ENCODE measurements at regions not wholly inside any gene's neighbourhood (a gene's known extent, or its start where the extent isn't known, plus 50 kb on each side); places are given as distances from the start of the nearest gene placed in this dataset.

DNA sequence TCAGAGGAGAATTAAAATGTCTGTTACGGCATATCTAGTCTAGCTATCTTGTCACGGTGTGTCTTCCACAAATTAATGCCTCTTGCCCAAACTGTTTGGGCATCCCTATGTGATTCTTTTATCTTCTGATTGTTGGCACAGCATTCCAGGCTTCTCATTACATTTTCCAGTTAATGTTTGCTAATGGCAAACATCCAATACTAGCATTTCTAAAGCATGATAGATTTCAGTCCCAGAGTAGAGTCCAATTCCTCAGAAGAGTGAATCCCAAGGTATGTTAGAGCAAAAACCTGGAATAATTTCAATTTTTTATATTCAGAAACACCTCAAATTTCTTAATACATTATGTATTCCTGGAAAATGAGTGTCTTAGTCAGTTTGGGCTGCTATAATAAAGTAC is 684.5 kb upstream of the SLITRK1 start:
- TF ChIP-seq, protein P1, sequence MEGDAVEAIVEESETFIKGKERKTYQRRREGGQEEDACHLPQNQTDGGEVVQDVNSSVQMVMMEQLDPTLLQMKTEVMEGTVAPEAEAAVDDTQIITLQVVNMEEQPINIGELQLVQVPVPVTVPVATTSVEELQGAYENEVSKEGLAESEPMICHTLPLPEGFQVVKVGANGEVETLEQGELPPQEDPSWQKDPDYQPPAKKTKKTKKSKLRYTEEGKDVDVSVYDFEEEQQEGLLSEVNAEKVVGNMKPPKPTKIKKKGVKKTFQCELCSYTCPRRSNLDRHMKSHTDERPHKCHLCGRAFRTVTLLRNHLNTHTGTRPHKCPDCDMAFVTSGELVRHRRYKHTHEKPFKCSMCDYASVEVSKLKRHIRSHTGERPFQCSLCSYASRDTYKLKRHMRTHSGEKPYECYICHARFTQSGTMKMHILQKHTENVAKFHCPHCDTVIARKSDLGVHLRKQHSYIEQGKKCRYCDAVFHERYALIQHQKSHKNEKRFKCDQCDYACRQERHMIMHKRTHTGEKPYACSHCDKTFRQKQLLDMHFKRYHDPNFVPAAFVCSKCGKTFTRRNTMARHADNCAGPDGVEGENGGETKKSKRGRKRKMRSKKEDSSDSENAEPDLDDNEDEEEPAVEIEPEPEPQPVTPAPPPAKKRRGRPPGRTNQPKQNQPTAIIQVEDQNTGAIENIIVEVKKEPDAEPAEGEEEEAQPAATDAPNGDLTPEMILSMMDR (conservative IDR thresholded peaks at IDR 0.05; ENCODE audit: low read depth in 2 of 2), result no peak
- TF ChIP-seq POLR2AphosphoS5 (IDR thresholded peaks at IDR 0.05; ENCODE audit: low read depth) (no peak), EZH2 (IDR thresholded peaks at IDR 0.05; ENCODE audit: low read depth, unreplicated experiment) (no peak), EZH2phosphoT487 (IDR thresholded peaks at IDR 0.05; ENCODE audit: unreplicated experiment) (no peak), JUNB (IDR thresholded peaks at IDR 0.05; ENCODE audit: unreplicated experiment) (no peak), ZNF114 (CRISPR knock-in tag; IDR thresholded peaks at IDR 0.05) (no peak), CREB1 (CRISPR knock-in tag; IDR thresholded peaks at IDR 0.05; ENCODE audit: low read depth) (no peak), NANOG (IDR thresholded peaks at IDR 0.05; ENCODE audit: borderline replicate concordance) (no peak), STAT1 (IDR thresholded peaks at IDR 0.05; ENCODE audit: unreplicated experiment) (no peak)
- TF ChIP-seq, protein P2, sequence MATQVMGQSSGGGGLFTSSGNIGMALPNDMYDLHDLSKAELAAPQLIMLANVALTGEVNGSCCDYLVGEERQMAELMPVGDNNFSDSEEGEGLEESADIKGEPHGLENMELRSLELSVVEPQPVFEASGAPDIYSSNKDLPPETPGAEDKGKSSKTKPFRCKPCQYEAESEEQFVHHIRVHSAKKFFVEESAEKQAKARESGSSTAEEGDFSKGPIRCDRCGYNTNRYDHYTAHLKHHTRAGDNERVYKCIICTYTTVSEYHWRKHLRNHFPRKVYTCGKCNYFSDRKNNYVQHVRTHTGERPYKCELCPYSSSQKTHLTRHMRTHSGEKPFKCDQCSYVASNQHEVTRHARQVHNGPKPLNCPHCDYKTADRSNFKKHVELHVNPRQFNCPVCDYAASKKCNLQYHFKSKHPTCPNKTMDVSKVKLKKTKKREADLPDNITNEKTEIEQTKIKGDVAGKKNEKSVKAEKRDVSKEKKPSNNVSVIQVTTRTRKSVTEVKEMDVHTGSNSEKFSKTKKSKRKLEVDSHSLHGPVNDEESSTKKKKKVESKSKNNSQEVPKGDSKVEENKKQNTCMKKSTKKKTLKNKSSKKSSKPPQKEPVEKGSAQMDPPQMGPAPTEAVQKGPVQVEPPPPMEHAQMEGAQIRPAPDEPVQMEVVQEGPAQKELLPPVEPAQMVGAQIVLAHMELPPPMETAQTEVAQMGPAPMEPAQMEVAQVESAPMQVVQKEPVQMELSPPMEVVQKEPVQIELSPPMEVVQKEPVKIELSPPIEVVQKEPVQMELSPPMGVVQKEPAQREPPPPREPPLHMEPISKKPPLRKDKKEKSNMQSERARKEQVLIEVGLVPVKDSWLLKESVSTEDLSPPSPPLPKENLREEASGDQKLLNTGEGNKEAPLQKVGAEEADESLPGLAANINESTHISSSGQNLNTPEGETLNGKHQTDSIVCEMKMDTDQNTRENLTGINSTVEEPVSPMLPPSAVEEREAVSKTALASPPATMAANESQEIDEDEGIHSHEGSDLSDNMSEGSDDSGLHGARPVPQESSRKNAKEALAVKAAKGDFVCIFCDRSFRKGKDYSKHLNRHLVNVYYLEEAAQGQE (IDR thresholded peaks at IDR 0.05; ENCODE audit: unreplicated experiment), result no peak
- TF ChIP-seq, protein P3, sequence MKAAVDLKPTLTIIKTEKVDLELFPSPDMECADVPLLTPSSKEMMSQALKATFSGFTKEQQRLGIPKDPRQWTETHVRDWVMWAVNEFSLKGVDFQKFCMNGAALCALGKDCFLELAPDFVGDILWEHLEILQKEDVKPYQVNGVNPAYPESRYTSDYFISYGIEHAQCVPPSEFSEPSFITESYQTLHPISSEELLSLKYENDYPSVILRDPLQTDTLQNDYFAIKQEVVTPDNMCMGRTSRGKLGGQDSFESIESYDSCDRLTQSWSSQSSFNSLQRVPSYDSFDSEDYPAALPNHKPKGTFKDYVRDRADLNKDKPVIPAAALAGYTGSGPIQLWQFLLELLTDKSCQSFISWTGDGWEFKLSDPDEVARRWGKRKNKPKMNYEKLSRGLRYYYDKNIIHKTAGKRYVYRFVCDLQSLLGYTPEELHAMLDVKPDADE (IDR thresholded peaks at IDR 0.05), result no peak
- TF ChIP-seq, protein P4, sequence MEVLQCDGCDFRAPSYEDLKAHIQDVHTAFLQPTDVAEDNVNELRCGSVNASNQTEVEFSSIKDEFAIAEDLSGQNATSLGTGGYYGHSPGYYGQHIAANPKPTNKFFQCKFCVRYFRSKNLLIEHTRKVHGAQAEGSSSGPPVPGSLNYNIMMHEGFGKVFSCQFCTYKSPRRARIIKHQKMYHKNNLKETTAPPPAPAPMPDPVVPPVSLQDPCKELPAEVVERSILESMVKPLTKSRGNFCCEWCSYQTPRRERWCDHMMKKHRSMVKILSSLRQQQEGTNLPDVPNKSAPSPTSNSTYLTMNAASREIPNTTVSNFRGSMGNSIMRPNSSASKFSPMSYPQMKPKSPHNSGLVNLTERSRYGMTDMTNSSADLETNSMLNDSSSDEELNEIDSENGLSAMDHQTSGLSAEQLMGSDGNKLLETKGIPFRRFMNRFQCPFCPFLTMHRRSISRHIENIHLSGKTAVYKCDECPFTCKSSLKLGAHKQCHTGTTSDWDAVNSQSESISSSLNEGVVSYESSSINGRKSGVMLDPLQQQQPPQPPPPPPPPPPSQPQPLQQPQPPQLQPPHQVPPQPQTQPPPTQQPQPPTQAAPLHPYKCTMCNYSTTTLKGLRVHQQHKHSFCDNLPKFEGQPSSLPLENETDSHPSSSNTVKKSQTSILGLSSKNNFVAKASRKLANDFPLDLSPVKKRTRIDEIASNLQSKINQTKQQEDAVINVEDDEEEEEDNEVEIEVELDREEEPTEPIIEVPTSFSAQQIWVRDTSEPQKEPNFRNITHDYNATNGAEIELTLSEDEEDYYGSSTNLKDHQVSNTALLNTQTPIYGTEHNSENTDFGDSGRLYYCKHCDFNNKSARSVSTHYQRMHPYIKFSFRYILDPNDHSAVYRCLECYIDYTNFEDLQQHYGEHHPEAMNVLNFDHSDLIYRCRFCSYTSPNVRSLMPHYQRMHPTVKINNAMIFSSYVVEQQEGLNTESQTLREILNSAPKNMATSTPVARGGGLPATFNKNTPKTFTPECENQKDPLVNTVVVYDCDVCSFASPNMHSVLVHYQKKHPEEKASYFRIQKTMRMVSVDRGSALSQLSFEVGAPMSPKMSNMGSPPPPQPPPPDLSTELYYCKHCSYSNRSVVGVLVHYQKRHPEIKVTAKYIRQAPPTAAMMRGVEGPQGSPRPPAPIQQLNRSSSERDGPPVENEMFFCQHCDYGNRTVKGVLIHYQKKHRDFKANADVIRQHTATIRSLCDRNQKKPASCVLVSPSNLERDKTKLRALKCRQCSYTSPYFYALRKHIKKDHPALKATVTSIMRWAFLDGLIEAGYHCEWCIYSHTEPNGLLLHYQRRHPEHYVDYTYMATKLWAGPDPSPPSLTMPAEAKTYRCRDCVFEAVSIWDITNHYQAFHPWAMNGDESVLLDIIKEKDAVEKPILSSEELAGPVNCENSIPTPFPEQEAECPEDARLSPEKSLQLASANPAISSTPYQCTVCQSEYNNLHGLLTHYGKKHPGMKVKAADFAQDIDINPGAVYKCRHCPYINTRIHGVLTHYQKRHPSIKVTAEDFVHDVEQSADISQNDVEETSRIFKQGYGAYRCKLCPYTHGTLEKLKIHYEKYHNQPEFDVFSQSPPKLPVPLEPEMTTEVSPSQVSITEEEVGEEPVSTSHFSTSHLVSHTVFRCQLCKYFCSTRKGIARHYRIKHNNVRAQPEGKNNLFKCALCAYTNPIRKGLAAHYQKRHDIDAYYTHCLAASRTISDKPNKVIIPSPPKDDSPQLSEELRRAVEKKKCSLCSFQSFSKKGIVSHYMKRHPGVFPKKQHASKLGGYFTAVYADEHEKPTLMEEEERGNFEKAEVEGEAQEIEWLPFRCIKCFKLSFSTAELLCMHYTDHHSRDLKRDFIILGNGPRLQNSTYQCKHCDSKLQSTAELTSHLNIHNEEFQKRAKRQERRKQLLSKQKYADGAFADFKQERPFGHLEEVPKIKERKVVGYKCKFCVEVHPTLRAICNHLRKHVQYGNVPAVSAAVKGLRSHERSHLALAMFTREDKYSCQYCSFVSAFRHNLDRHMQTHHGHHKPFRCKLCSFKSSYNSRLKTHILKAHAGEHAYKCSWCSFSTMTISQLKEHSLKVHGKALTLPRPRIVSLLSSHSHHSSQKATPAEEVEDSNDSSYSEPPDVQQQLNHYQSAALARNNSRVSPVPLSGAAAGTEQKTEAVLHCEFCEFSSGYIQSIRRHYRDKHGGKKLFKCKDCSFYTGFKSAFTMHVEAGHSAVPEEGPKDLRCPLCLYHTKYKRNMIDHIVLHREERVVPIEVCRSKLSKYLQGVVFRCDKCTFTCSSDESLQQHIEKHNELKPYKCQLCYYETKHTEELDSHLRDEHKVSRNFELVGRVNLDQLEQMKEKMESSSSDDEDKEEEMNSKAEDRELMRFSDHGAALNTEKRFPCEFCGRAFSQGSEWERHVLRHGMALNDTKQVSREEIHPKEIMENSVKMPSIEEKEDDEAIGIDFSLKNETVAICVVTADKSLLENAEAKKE (CRISPR knock-in tag; IDR thresholded peaks at IDR 0.05), result no peak
